Kidney tubule cell (primary cell): ENCODE measurements at regions not wholly inside any gene's neighbourhood (a gene's known extent, or its start where the extent isn't known, plus 50 kb on each side); places are given as distances from the start of the nearest gene placed in this dataset.

Experiments
- DNase-seq: peaks from one replicate; pipeline ENCODE4 v3.0.0-alpha.2; 2018; ENCODE audit warnings: low spot score

- no peak for DNase-seq
These were observed 107.5 kb downstream of the CYSLTR2 start for GRCh38 chr13:48761256-48761655.

GRCh38 chr13:48769107-48769704 lies 115.5 kb downstream of the CYSLTR2 start:
- DNase-seq, result peak; percentile 87

GRCh38 chr13:48770372-48770771 lies 116.6 kb downstream of the CYSLTR2 start:
- DNase-seq, result peak; percentile 37

- no peak for DNase-seq
These were observed 119.2 kb downstream of the CYSLTR2 start for GRCh38 chr13:48772908-48773307.

- no peak for DNase-seq
These were observed 120.0 kb downstream of the CYSLTR2 start for GRCh38 chr13:48773531-48774275.

GRCh38 chr13:48775285-48775684 lies 121.6 kb downstream of the CYSLTR2 start:
- peak; percentile 13 for DNase-seq

GRCh38 chr13:48775804-48776203 lies 122.1 kb downstream of the CYSLTR2 start:
- DNase-seq, result peak; percentile 92

GRCh38 chr13:48776401-48776800 lies 122.7 kb downstream of the CYSLTR2 start:
- no peak for DNase-seq

- DNase-seq, result no peak
These were observed 124.9 kb downstream of the CYSLTR2 start for GRCh38 chr13:48778610-48779009.

GRCh38 chr13:48780713-48781341 lies 127.1 kb downstream of the CYSLTR2 start:
- no peak for DNase-seq

GRCh38 chr13:48782429-48782840 lies 128.7 kb downstream of the CYSLTR2 start:
- DNase-seq, result peak; percentile 74

GRCh38 chr13:48783181-48783630 lies 129.5 kb downstream of the CYSLTR2 start:
- DNase-seq, result peak; percentile 87

- DNase-seq, result no peak
These were observed 130.0 kb downstream of the CYSLTR2 start for GRCh38 chr13:48783695-48784230.

GRCh38 chr13:48784916-48785548 lies 131.3 kb downstream of the CYSLTR2 start:
- no peak for DNase-seq

GRCh38 chr13:48790199-48790598 lies 136.5 kb downstream of the CYSLTR2 start:
- DNase-seq, result no peak

- DNase-seq, result no peak
These were observed 137.2 kb downstream of the CYSLTR2 start for GRCh38 chr13:48790966-48791365.

GRCh38 chr13:48797127-48797526 lies 143.4 kb downstream of the CYSLTR2 start:
- DNase-seq, result no peak

- DNase-seq, result no peak
These were observed 144.0 kb downstream of the CYSLTR2 start for GRCh38 chr13:48797761-48798160.

- DNase-seq, result no peak
These were observed 144.5 kb downstream of the CYSLTR2 start for GRCh38 chr13:48798180-48798579.

GRCh38 chr13:48801255-48801654 lies 147.5 kb downstream of the CYSLTR2 start:
- peak; percentile 45 for DNase-seq

- DNase-seq, result peak; percentile 92
These were observed 151.3 kb downstream of the CYSLTR2 start for GRCh38 chr13:48804821-48805601.

- peak; percentile 64 for DNase-seq
These were observed 152.8 kb downstream of the CYSLTR2 start for GRCh38 chr13:48806522-48806921.
